ENCODE measurements at regions not wholly inside any gene's neighbourhood (a gene's known extent, or its start where the extent isn't known, plus 50 kb on each side); places are given as distances from the start of the nearest gene placed in this dataset.

- no peak for TF ChIP-seq POLR2A (IDR thresholded peaks at IDR 0.05)
- TF ChIP-seq CTCF (IDR thresholded peaks at IDR 0.05), result no peak
These were observed 545.1 kb upstream of the IRAK1BP1 start for GRCh38 chr6:78322068-78322845.
